B cell (primary cell): ENCODE measurements at regions not wholly inside any gene's neighbourhood (a gene's known extent, or its start where the extent isn't known, plus 50 kb on each side); places are given as distances from the start of the nearest gene placed in this dataset.

Source experiments
- ATAC-seq: fragments of 200-7000 bp; cut with Tn5 transposase; one replicate; pipeline ENCODE4 v1.10.0; 2021; ENCODE audit warnings: low read depth, mild to moderate bottlenecking, moderate number of reproducible peaks, moderate library complexity
- CTCF ChIA-PET: fragments of 350-600 bp; sonication (Branson Sonifier 250); formaldehyde crosslinking; loops from one replicate; lab custom pipeline; 2021; ENCODE audit warnings: antibody characterized with exemption, inconsistent platforms; lab: Charles Lee
- POLR2A ChIA-PET: fragments of 350-600 bp; sonication (Branson Sonifier 250); formaldehyde crosslinking; loops from one replicate; lab custom pipeline; 2021; ENCODE audit warnings: antibody characterized with exemption; lab: Charles Lee
- DNase-seq: peaks from one replicate; pipeline ENCODE4 v3.0.0; 2013
- H2AFZ ChIP-seq: 2 replicates; pipeline ENCODE4 v1.6.1; 2012; ENCODE audit warnings: mild to moderate bottlenecking, low read depth, low read length; ENCODE audit not compliant: insufficient read depth, poor library complexity, severe bottlenecking
- H3K27ac ChIP-seq, 2 donors: 1 replicate in 1 of 2; 2 replicates in 1 of 2; pipeline ENCODE4 v1.5.1; 2012 to 2013; ENCODE audit warnings: low read length in 2 of 2, mild to moderate bottlenecking in 2 of 2, moderate library complexity in 1 of 2
- H3K27me3 ChIP-seq, 4 experiments: fragments of 200-600 bp in 1 of 4; sonication (generic) in 1 of 4; replicated peaks in 1 of 4; 1 replicate in 2 of 4; 2 replicates in 2 of 4; pipeline versions ENCODE4 v1.6.1 to v1.7.0; 2013 to 2016; ENCODE audit warnings: low read length in 3 of 4, mild to moderate bottlenecking in 2 of 4, mixed read lengths in 1 of 4, moderate library complexity in 1 of 4; ENCODE audit not compliant: insufficient read depth in 4 of 4, control insufficient read depth in 3 of 4; ENCODE audit errors: control extremely low read depth in 1 of 4
- H3K36me3 ChIP-seq, 2 experiments: replicated peaks in 1 of 2; 1 replicate in 1 of 2; 2 replicates in 1 of 2; pipeline versions ENCODE4 v1.6.1 to v1.7.1; 2013; ENCODE audit warnings: low read length in 1 of 2; ENCODE audit not compliant: insufficient read depth in 2 of 2, control insufficient read depth in 1 of 2; ENCODE audit errors: control extremely low read depth in 1 of 2, extremely low read depth in 1 of 2
- H3K4me1 ChIP-seq, 2 donors: fragments of 200-600 bp in 1 of 2; sonication (generic) in 1 of 2; 1 replicate in 1 of 2; 2 replicates in 1 of 2; pipeline versions ENCODE4 v1.5.1 to v1.6.1; 2013 to 2017; ENCODE audit warnings: low read length in 2 of 2; ENCODE audit not compliant: control insufficient read depth in 2 of 2, insufficient read depth in 2 of 2
- H3K4me2 ChIP-seq: replicated peaks from 2 replicates; pipeline ENCODE3; 2012; ENCODE audit warnings: mild to moderate bottlenecking, low read depth, low read length; ENCODE audit not compliant: poor library complexity, severe bottlenecking
- H3K4me3 ChIP-seq, 5 experiments: fragments of 200-600 bp in 1 of 5; sonication (generic) in 1 of 5; 1 replicate in 3 of 5; 2 replicates in 2 of 5; pipeline versions ENCODE4 v1.5.1 to v1.7.0; 2011 to 2016; ENCODE audit warnings: low read length in 4 of 5, mild to moderate bottlenecking in 4 of 5, low read depth in 2 of 5, control low read depth in 1 of 5, moderate library complexity in 1 of 5; ENCODE audit not compliant: insufficient read depth in 1 of 5; ENCODE audit errors: control extremely low read depth in 1 of 5, extremely low read depth in 1 of 5
- H3K79me2 ChIP-seq: fragments of 200-600 bp; sonication (generic); one replicate; pipeline ENCODE4 v1.6.0; 2016; ENCODE audit warnings: low read length; ENCODE audit not compliant: control insufficient read depth, insufficient read depth
- H3K9ac ChIP-seq: fragments of 200-600 bp; sonication (generic); 2 replicates; pipeline ENCODE4 v1.6.1; 2017; ENCODE audit warnings: mild to moderate bottlenecking, low read length, moderate library complexity
- H3K9me3 ChIP-seq, 3 donors: one replicate each; pipeline versions ENCODE4 v1.6.1 to v1.7.1; 2013; ENCODE audit warnings: low read length in 2 of 3; ENCODE audit not compliant: control insufficient read depth in 2 of 3, insufficient read depth in 1 of 3; ENCODE audit errors: control extremely low read depth in 1 of 3
- H4K20me1 ChIP-seq: 2 replicates; pipeline ENCODE4 v1.6.0; 2012; ENCODE audit warnings: mild to moderate bottlenecking, low read length; ENCODE audit not compliant: insufficient read depth, control insufficient read depth, poor library complexity, severe bottlenecking
- H3K27ac Mint-ChIP-seq: one replicate; pipeline ENCODE4 v1.8.0; 2021; ENCODE audit warnings: mixed read lengths
- H3K27me3 Mint-ChIP-seq: one replicate; pipeline ENCODE4 v1.8.0; 2021; ENCODE audit warnings: mixed read lengths
- H3K4me1 Mint-ChIP-seq: one replicate; pipeline ENCODE4 v1.8.0; 2021; ENCODE audit warnings: mixed read lengths
- H3K4me3 Mint-ChIP-seq: one replicate; pipeline ENCODE4 v1.8.0; 2021; ENCODE audit warnings: mixed read lengths
- H3K9me3 Mint-ChIP-seq: one replicate; pipeline ENCODE4 v1.8.0; 2022; ENCODE audit warnings: mixed read lengths; ENCODE audit not compliant: insufficient read depth
- CTCF ChIP-seq: fragments of 200-600 bp; IDR thresholded peaks from one replicate; pipeline ENCODE4 v1.8.0; 2022; ENCODE audit warnings: antibody characterized with exemption, mild to moderate bottlenecking
- EZH2 ChIP-seq: IDR thresholded peaks from 2 replicates; pipeline ENCODE4 v1.6.1; 2012; ENCODE audit warnings: borderline replicate concordance, low read depth, mild to moderate bottlenecking, moderate library complexity, low read length; ENCODE audit not compliant: insufficient read depth, poor library complexity, severe bottlenecking
- WGBS: methylation state at CpG from one replicate; pipeline ENCODE4 v1.1.5; 2013; ENCODE audit warnings: missing lambda C conversion rate; ENCODE audit not compliant: insufficient coverage; 5-methylcytosine and 5-hydroxymethylcytosine counted together
- intact Hi-C: fragments of 100-400 bp; cut with micrococcal nuclease; formaldehyde crosslinking; loops from one replicate; pipeline ENCODE4 v1.10.0; 2022

GRCh38 chr4:141409556-141409955 lies 188.9 kb downstream of the ZNF330 start:
- Histone ChIP-seq H3K9ac (no peak overlapping the region), H3K27me3 (no peaks in the 10 kb centered on the region), H3K79me2 (no peaks in the 10 kb centered on the region), H3K27ac (no peak overlapping the region), H3K4me2 (no peak overlapping the region), H3K9me3 (no peaks in the 10 kb centered on the region), H3K4me3 (no peak overlapping the region), H3K4me1 (no peaks in the 10 kb centered on the region), H4K20me1 (no peaks in the 10 kb centered on the region), H3K36me3 (no peaks in the 10 kb centered on the region), H2AFZ (no peak overlapping the region)
- no peak for DNase-seq
- H3K4me3 Mint-ChIP-seq = no peak overlapping the region
- no peaks in the 10 kb centered on the region for H3K4me1 Mint-ChIP-seq
- WGBS = no CpG with 5 or more reads among the region's 5 CpGs
- CTCF ChIA-PET = no interaction called here
- no peaks in the 10 kb centered on the region for H3K27me3 Mint-ChIP-seq
- H3K27ac Mint-ChIP-seq = no peak overlapping the region
- no peak for TF ChIP-seq CTCF
- no peak for TF ChIP-seq EZH2
- H3K9me3 Mint-ChIP-seq = no peaks in the 10 kb centered on the region
- ATAC-seq = no peak
- intact Hi-C loops = no loop called here
- POLR2A ChIA-PET = no interaction called here

- Histone ChIP-seq H3K27ac (no peak overlapping the region), H3K27me3 (no peaks in the 10 kb centered on the region), H3K4me2 (no peak overlapping the region), H4K20me1 (no peaks in the 10 kb centered on the region), H3K9me3 (peaks cover 0 to 1% (median 0%) of the 10 kb centered on the region in 3 donors), H3K36me3 (no peaks in the 10 kb centered on the region), H3K4me1 (no peaks in the 10 kb centered on the region), H2AFZ (no peak overlapping the region), H3K9ac (no peak overlapping the region), H3K79me2 (no peaks in the 10 kb centered on the region), H3K4me3 (no peak overlapping the region)
- intact Hi-C loops = no loop called here
- TF ChIP-seq EZH2 (no peak), CTCF (no peak)
- no peaks in the 10 kb centered on the region for H3K27me3 Mint-ChIP-seq
- H3K9me3 Mint-ChIP-seq = no peaks in the 10 kb centered on the region
- ATAC-seq (no peak), DNase-seq (no peak)
- H3K4me1 Mint-ChIP-seq = no peaks in the 10 kb centered on the region
- POLR2A ChIA-PET = no interaction called here
- CTCF ChIA-PET = no interaction called here
- no CpG with 5 or more reads among the region's 4 CpGs for WGBS
- no peak overlapping the region for H3K4me3 Mint-ChIP-seq
- no peak overlapping the region for H3K27ac Mint-ChIP-seq
Observed at GRCh38 chr4:141410839-141411238, 190.1 kb downstream of the ZNF330 start.
